Memory B cell (primary cell): ENCODE measurements at regions not wholly inside any gene's neighbourhood (a gene's known extent, or its start where the extent isn't known, plus 50 kb on each side); places are given as distances from the start of the nearest gene placed in this dataset.

Experiments used
- ATAC-seq: fragments of 150-1000 bp; cut with Tn5 transposase; 2 replicates; pipeline ENCODE4 v1.10.0; 2021; ENCODE audit warnings: low read depth, mild to moderate bottlenecking, moderate library complexity
- DNase-seq, 2 donors: peaks; one replicate each; pipeline ENCODE4 v3.0.0; 2022; ENCODE audit warnings: low spot score in 2 of 2
- H3K27ac Mint-ChIP-seq: one replicate; pipeline ENCODE4 v1.8.0; 2022; ENCODE audit warnings: mild to moderate bottlenecking, moderate library complexity, mixed read lengths
- H3K27me3 Mint-ChIP-seq: one replicate; pipeline ENCODE4 v1.8.0; 2022; ENCODE audit warnings: mixed read lengths
- H3K36me3 Mint-ChIP-seq: one replicate; pipeline ENCODE4 v1.8.0; 2022; ENCODE audit warnings: mild to moderate bottlenecking, mixed read lengths
- H3K4me1 Mint-ChIP-seq: one replicate; pipeline ENCODE4 v1.8.0; 2022; ENCODE audit warnings: mixed read lengths
- H3K4me3 Mint-ChIP-seq: one replicate; pipeline ENCODE4 v1.8.0; 2022; ENCODE audit warnings: mild to moderate bottlenecking, moderate library complexity, mixed read lengths
- H3K9me3 Mint-ChIP-seq: one replicate; pipeline ENCODE4 v1.8.0; 2022; ENCODE audit warnings: mixed read lengths

- Mint-ChIP-seq H3K27me3 (peaks cover 3% of the 10 kb centered on the region), H3K9me3 (no peaks in the 10 kb centered on the region), H3K4me1 (no peaks in the 10 kb centered on the region), H3K36me3 (no peaks in the 10 kb centered on the region), H3K4me3 (no peak overlapping the region), H3K27ac (no peak overlapping the region)
- ATAC-seq = no peak
- DNase-seq = no peak
These were observed 286.4 kb downstream of the GADD45G start for GRCh38 chr9:89891221-89891590.

- no peak for DNase-seq
- ATAC-seq = no peak
- no peak overlapping the region for H3K27ac Mint-ChIP-seq
- H3K9me3 Mint-ChIP-seq = no peaks in the 10 kb centered on the region
- no peaks in the 10 kb centered on the region for H3K36me3 Mint-ChIP-seq
- no peak overlapping the region for H3K4me3 Mint-ChIP-seq
- no peaks in the 10 kb centered on the region for H3K4me1 Mint-ChIP-seq
- H3K27me3 Mint-ChIP-seq = peaks cover 3% of the 10 kb centered on the region
These were observed 286.9 kb downstream of the GADD45G start for GRCh38 chr9:89891591-89892304.

GRCh38 chr9:89892920-89893319 is 288.1 kb downstream of the GADD45G start:
- H3K27ac Mint-ChIP-seq = no peak overlapping the region
- H3K4me1 Mint-ChIP-seq = no peaks in the 10 kb centered on the region
- peaks cover 4% of the 10 kb centered on the region for H3K27me3 Mint-ChIP-seq
- ATAC-seq = no peak
- DNase-seq = no peak
- no peak overlapping the region for H3K4me3 Mint-ChIP-seq
- no peaks in the 10 kb centered on the region for H3K9me3 Mint-ChIP-seq
- H3K36me3 Mint-ChIP-seq = no peaks in the 10 kb centered on the region

- H3K9me3 Mint-ChIP-seq = no peaks in the 10 kb centered on the region
- H3K27me3 Mint-ChIP-seq = peaks cover 7% of the 10 kb centered on the region
- H3K4me1 Mint-ChIP-seq = no peaks in the 10 kb centered on the region
- H3K4me3 Mint-ChIP-seq = no peak overlapping the region
- ATAC-seq (no peak), DNase-seq (no peak)
- no peak overlapping the region for H3K27ac Mint-ChIP-seq
- H3K36me3 Mint-ChIP-seq = no peaks in the 10 kb centered on the region
These were observed 289.1 kb downstream of the GADD45G start for GRCh38 chr9:89893886-89894285.

GRCh38 chr9:89896806-89897340 is 292.1 kb downstream of the GADD45G start:
- Mint-ChIP-seq H3K4me3 (no peak overlapping the region), H3K4me1 (no peaks in the 10 kb centered on the region), H3K36me3 (no peaks in the 10 kb centered on the region), H3K27me3 (peaks cover 17% of the 10 kb centered on the region), H3K27ac (no peak overlapping the region), H3K9me3 (no peaks in the 10 kb centered on the region)
- ATAC-seq (no peak), DNase-seq (no peak)

GRCh38 chr9:89899573-89899972 is 294.8 kb downstream of the GADD45G start:
- DNase-seq = no peak
- no peak for ATAC-seq
- Mint-ChIP-seq H3K27ac (no peak overlapping the region), H3K4me3 (no peak overlapping the region), H3K36me3 (no peaks in the 10 kb centered on the region), H3K9me3 (no peaks in the 10 kb centered on the region), H3K4me1 (no peaks in the 10 kb centered on the region), H3K27me3 (peaks cover 18% of the 10 kb centered on the region)

GRCh38 chr9:89901920-89902319 is 297.1 kb downstream of the GADD45G start:
- no peak overlapping the region for H3K27ac Mint-ChIP-seq
- no peak overlapping the region for H3K4me3 Mint-ChIP-seq
- ATAC-seq (no peak), DNase-seq (peak in 1 of 2 donors; percentile 2)
- H3K36me3 Mint-ChIP-seq = no peaks in the 10 kb centered on the region
- no peaks in the 10 kb centered on the region for H3K4me1 Mint-ChIP-seq
- H3K27me3 Mint-ChIP-seq = peaks cover 24% of the 10 kb centered on the region
- H3K9me3 Mint-ChIP-seq = no peaks in the 10 kb centered on the region

GRCh38 chr9:89902450-89903140 is 297.8 kb downstream of the GADD45G start:
- Mint-ChIP-seq H3K4me1 (no peaks in the 10 kb centered on the region), H3K9me3 (no peaks in the 10 kb centered on the region), H3K36me3 (no peaks in the 10 kb centered on the region), H3K27ac (no peak overlapping the region), H3K27me3 (peaks cover 24% of the 10 kb centered on the region), H3K4me3 (no peak overlapping the region)
- DNase-seq (peak in 1 of 2 donors; percentile 4), ATAC-seq (no peak)

GRCh38 chr9:89903141-89903475 is 298.3 kb downstream of the GADD45G start:
- Mint-ChIP-seq H3K9me3 (no peaks in the 10 kb centered on the region), H3K36me3 (no peaks in the 10 kb centered on the region), H3K4me1 (no peaks in the 10 kb centered on the region), H3K27ac (no peak overlapping the region), H3K4me3 (no peak overlapping the region), H3K27me3 (peaks cover 22% of the 10 kb centered on the region)
- DNase-seq = no peak
- ATAC-seq = no peak

GRCh38 chr9:89905606-89906338 is 301.0 kb downstream of the GADD45G start:
- Mint-ChIP-seq H3K9me3 (no peaks in the 10 kb centered on the region), H3K4me3 (no peak overlapping the region), H3K27me3 (peaks cover 18% of the 10 kb centered on the region), H3K27ac (no peak overlapping the region), H3K4me1 (no peaks in the 10 kb centered on the region), H3K36me3 (no peaks in the 10 kb centered on the region)
- DNase-seq = no peak
- ATAC-seq = no peak

- no peak for ATAC-seq
- no peak overlapping the region for H3K27ac Mint-ChIP-seq
- H3K27me3 Mint-ChIP-seq = peaks cover 3% of the 10 kb centered on the region
- no peaks in the 10 kb centered on the region for H3K9me3 Mint-ChIP-seq
- no peaks in the 10 kb centered on the region for H3K36me3 Mint-ChIP-seq
- no peak for DNase-seq
- no peak overlapping the region for H3K4me3 Mint-ChIP-seq
- H3K4me1 Mint-ChIP-seq = no peaks in the 10 kb centered on the region
These were observed 307.2 kb downstream of the GADD45G start for GRCh38 chr9:89911721-89912604.

- H3K27me3 Mint-ChIP-seq = peaks cover 3% of the 10 kb centered on the region
These were observed 307.8 kb downstream of the GADD45G start for GRCh38 chr9:89912605-89912953.

GRCh38 chr9:89915187-89915586 is 310.4 kb downstream of the GADD45G start:
- peaks cover 4% of the 10 kb centered on the region for H3K4me1 Mint-ChIP-seq
- H3K9me3 Mint-ChIP-seq = no peaks in the 10 kb centered on the region
- DNase-seq = no peak
- H3K27me3 Mint-ChIP-seq = peaks cover 10% of the 10 kb centered on the region
- no peak overlapping the region for H3K27ac Mint-ChIP-seq
- H3K4me3 Mint-ChIP-seq = no peak overlapping the region
- H3K36me3 Mint-ChIP-seq = no peaks in the 10 kb centered on the region
- no peak for ATAC-seq

More at GRCh38 chr9:89912605-89912953, 307.8 kb downstream of the GADD45G start:
- H3K36me3 Mint-ChIP-seq = no peaks in the 10 kb centered on the region
- no peak overlapping the region for H3K27ac Mint-ChIP-seq
- DNase-seq (no peak), ATAC-seq (no peak)
- H3K9me3 Mint-ChIP-seq = no peaks in the 10 kb centered on the region
- H3K4me1 Mint-ChIP-seq = no peaks in the 10 kb centered on the region
- no peak overlapping the region for H3K4me3 Mint-ChIP-seq
